Endodermal cell (in vitro differentiated cells): ENCODE measurements at regions not wholly inside any gene's neighbourhood (a gene's known extent, or its start where the extent isn't known, plus 50 kb on each side); places are given as distances from the start of the nearest gene placed in this dataset.
"Not testable (repeated sequence)": the region's sequence is repeated elsewhere in the genome, so short reads cannot be mapped to it uniquely, and the experiment has no call there.

Experiments used
- DNase-seq: peaks from one replicate; pipeline ENCODE4 v3.0.0-alpha.2; 2017
- H3K27ac ChIP-seq: 2 replicates; pipeline ENCODE4 v1.5.1; 2013; ENCODE audit warnings: mild to moderate bottlenecking, low read depth, low read length, moderate library complexity
- H3K27me3 ChIP-seq: 2 replicates; pipeline ENCODE4 v1.6.1; 2013; ENCODE audit warnings: mild to moderate bottlenecking, low read length, moderate library complexity; ENCODE audit not compliant: insufficient read depth, control insufficient read depth, poor library complexity, severe bottlenecking
- H3K36me3 ChIP-seq: 2 replicates; pipeline ENCODE4 v1.7.0; 2013; ENCODE audit warnings: mild to moderate bottlenecking, low read length, moderate library complexity; ENCODE audit not compliant: control insufficient read depth, insufficient read depth
- H3K4me1 ChIP-seq: one replicate; pipeline ENCODE4 v1.7.0; 2013; ENCODE audit warnings: low read length; ENCODE audit not compliant: control insufficient read depth, insufficient read depth
- H3K4me3 ChIP-seq: 2 replicates; pipeline ENCODE4 v1.5.1; 2013; ENCODE audit warnings: mild to moderate bottlenecking, low read length, moderate library complexity
- H3K9ac ChIP-seq: 2 replicates; pipeline ENCODE4 v1.6.1; 2013; ENCODE audit warnings: mild to moderate bottlenecking, low read length, moderate library complexity; ENCODE audit not compliant: poor library complexity, severe bottlenecking; ENCODE audit errors: extremely low read depth
- H3K9me3 ChIP-seq: 2 replicates; pipeline ENCODE4 v1.6.1; 2013; ENCODE audit warnings: mild to moderate bottlenecking, low read length, moderate library complexity; ENCODE audit not compliant: control insufficient read depth
- H3K27ac Mint-ChIP-seq: 2 replicates; pipeline ENCODE4 v1.8.0; 2020; ENCODE audit warnings: mixed read lengths
- H3K27me3 Mint-ChIP-seq: 2 replicates; pipeline ENCODE4 v1.8.0; 2021; ENCODE audit warnings: mild to moderate bottlenecking, mixed read lengths; ENCODE audit not compliant: insufficient read depth
- H3K36me3 Mint-ChIP-seq: 2 replicates; pipeline ENCODE4 v1.8.0; 2020; ENCODE audit warnings: low read depth, mixed read lengths
- H3K4me1 Mint-ChIP-seq: 2 replicates; pipeline ENCODE4 v1.8.0; 2020; ENCODE audit warnings: mixed read lengths
- H3K4me3 Mint-ChIP-seq: 2 replicates; pipeline ENCODE4 v1.8.0; 2020; ENCODE audit warnings: mild to moderate bottlenecking, moderate library complexity, mixed read lengths
- H3K9me3 Mint-ChIP-seq: 2 replicates; pipeline ENCODE4 v1.8.0; 2020; ENCODE audit warnings: mild to moderate bottlenecking, mixed read lengths
- CTCF ChIP-seq: fragments of 200-600 bp; sonication (generic); conservative IDR thresholded peaks from 2 replicates; pipeline ENCODE4 v1.5.0; 2021; ENCODE audit warnings: antibody characterized with exemption, mild to moderate bottlenecking
- WGBS, 2 experiments: methylation state at CpG; one replicate each; pipeline versions ENCODE4 v1.1.5 to v1.1.7; 2013; ENCODE audit warnings: missing lambda C conversion rate in 2 of 2, mixed read lengths in 1 of 2; ENCODE audit not compliant: insufficient coverage in 1 of 2, insufficient read length in 1 of 2; 5-methylcytosine and 5-hydroxymethylcytosine counted together

- Histone ChIP-seq H3K9me3 (no peaks in the 10 kb centered on the region), H3K9ac (no peak overlapping the region), H3K27ac (no peak overlapping the region), H3K36me3 (no peaks in the 10 kb centered on the region), H3K4me1 (no peaks in the 10 kb centered on the region), H3K4me3 (no peak overlapping the region), H3K27me3 (no peaks in the 10 kb centered on the region)
- H3K27me3 Mint-ChIP-seq = no peaks in the 10 kb centered on the region
- H3K4me3 Mint-ChIP-seq = no peak overlapping the region
- no peak for DNase-seq
- 96% methylated on average over 4 of the region's 4 CpGs; no CpG with 5 or more reads in 1 of the 2 experiments for WGBS, 2 experiments
- TF ChIP-seq CTCF = no peak
- no peaks in the 10 kb centered on the region for H3K9me3 Mint-ChIP-seq
- no peaks in the 10 kb centered on the region for H3K36me3 Mint-ChIP-seq
- no peak overlapping the region for H3K27ac Mint-ChIP-seq
- H3K4me1 Mint-ChIP-seq = no peaks in the 10 kb centered on the region
Observed at GRCh38 chr9:80491086-80491696, 919.4 kb downstream of the TLE4 start.

GRCh38 chr9:80489329-80489728, 917.6 kb downstream of the TLE4 start:
- 92% methylated on average over 2 of the region's 4 CpGs; no CpG with 5 or more reads in 1 of the 2 experiments for WGBS, 2 experiments
- Mint-ChIP-seq H3K9me3 (no peaks in the 10 kb centered on the region), H3K4me1 (no peaks in the 10 kb centered on the region), H3K36me3 (no peaks in the 10 kb centered on the region), H3K27me3 (no peaks in the 10 kb centered on the region), H3K27ac (no peak overlapping the region), H3K4me3 (no peak overlapping the region)
- Histone ChIP-seq H3K4me3 (no peak overlapping the region), H3K9me3 (no peaks in the 10 kb centered on the region), H3K27me3 (no peaks in the 10 kb centered on the region), H3K9ac (no peak overlapping the region), H3K36me3 (no peaks in the 10 kb centered on the region), H3K4me1 (no peaks in the 10 kb centered on the region), H3K27ac (no peak overlapping the region)
- no peak for DNase-seq
- no peak for TF ChIP-seq CTCF

GRCh38 chr9:80485420-80486250, 913.9 kb downstream of the TLE4 start:
- DNase-seq = no peak
- Histone ChIP-seq H3K9me3 (no peaks in the 10 kb centered on the region), H3K4me3 (no peak overlapping the region), H3K27me3 (no peaks in the 10 kb centered on the region), H3K27ac (no peak overlapping the region), H3K9ac (no peak overlapping the region), H3K4me1 (no peaks in the 10 kb centered on the region), H3K36me3 (no peaks in the 10 kb centered on the region)
- Mint-ChIP-seq H3K9me3 (peaks cover under 1% of the 10 kb centered on the region), H3K36me3 (no peaks in the 10 kb centered on the region), H3K27ac (no peak overlapping the region), H3K4me3 (no peak overlapping the region), H3K27me3 (no peaks in the 10 kb centered on the region), H3K4me1 (no peaks in the 10 kb centered on the region)
- 80 to 95% methylated on average over 1 to 3 of the region's 3 CpGs for WGBS, 2 experiments
- no peak for TF ChIP-seq CTCF

- not testable (repeated sequence) for H3K27me3 Mint-ChIP-seq
Observed at GRCh38 chr9:80482251-80482650, 910.5 kb downstream of the TLE4 start.

More at GRCh38 chr9:80482251-80482650, 910.5 kb downstream of the TLE4 start:
- not testable (repeated sequence) for H3K36me3 ChIP-seq, H3K27me3 ChIP-seq, H3K27ac ChIP-seq, DNase-seq, H3K27ac Mint-ChIP-seq, H3K9me3 ChIP-seq, H3K36me3 Mint-ChIP-seq, H3K4me3 Mint-ChIP-seq, H3K9me3 Mint-ChIP-seq, H3K9ac ChIP-seq, H3K4me1 ChIP-seq, H3K4me3 ChIP-seq, H3K4me1 Mint-ChIP-seq
- WGBS, 2 experiments = 92 to 100% methylated on average over 1 of the region's 1 CpG
